Calu3 (cell line): ENCODE measurements at regions not wholly inside any gene's neighbourhood (a gene's known extent, or its start where the extent isn't known, plus 50 kb on each side); places are given as distances from the start of the nearest gene placed in this dataset.
"Not testable (repeated sequence)": the region's sequence is repeated elsewhere in the genome, so short reads cannot be mapped to it uniquely, and the experiment has no call there.

Experiments
- BruUV-seq: library from RNA; stranded (reverse); fragments of 400-500 nt; replicated peaks from 2 replicates; lab custom pipeline; 2021; lab: Mats Ljungman, UMichigan
- CTCF ChIA-PET: fragments of 300-600 bp; sonication (Branson Sonifier 250); formaldehyde crosslinking; loops from one replicate; lab custom pipeline; 2022; ENCODE audit warnings: antibody characterized with exemption; lab: Charles Lee
- DNase-seq: peaks from one replicate; pipeline ENCODE4 v3.0.0; 2022
- H3K27ac Mint-ChIP-seq: one replicate; pipeline ENCODE4 v1.8.0; 2022; ENCODE audit warnings: mixed read lengths; ENCODE audit not compliant: unreplicated experiment
- H3K27me3 Mint-ChIP-seq: one replicate; pipeline ENCODE4 v1.8.0; 2022; ENCODE audit warnings: mixed read lengths; ENCODE audit not compliant: unreplicated experiment
- H3K36me3 Mint-ChIP-seq: one replicate; pipeline ENCODE4 v1.8.0; 2022; ENCODE audit warnings: mild to moderate bottlenecking, moderate library complexity, mixed read lengths; ENCODE audit not compliant: insufficient read depth, unreplicated experiment
- H3K4me1 Mint-ChIP-seq: one replicate; pipeline ENCODE4 v1.8.0; 2022; ENCODE audit warnings: mild to moderate bottlenecking, low read depth, mixed read lengths; ENCODE audit not compliant: unreplicated experiment
- H3K4me3 Mint-ChIP-seq: one replicate; pipeline ENCODE4 v1.8.0; 2022; ENCODE audit warnings: mild to moderate bottlenecking, low read depth, moderate library complexity, mixed read lengths; ENCODE audit not compliant: unreplicated experiment
- H3K9me3 Mint-ChIP-seq: one replicate; pipeline ENCODE4 v1.8.0; 2022; ENCODE audit warnings: low read depth, mixed read lengths; ENCODE audit not compliant: unreplicated experiment
- CTCF ChIP-seq: fragments of 200-600 bp; IDR thresholded peaks from one replicate; pipeline ENCODE4 v1.8.0; 2022; ENCODE audit warnings: antibody characterized with exemption; ENCODE audit not compliant: unreplicated experiment
- intact Hi-C: fragments of 100-400 bp; cut with micrococcal nuclease; formaldehyde crosslinking; loops from one replicate; pipeline ENCODE4 v1.10.0; 2022; ENCODE audit not compliant: unreplicated experiment

DNA sequence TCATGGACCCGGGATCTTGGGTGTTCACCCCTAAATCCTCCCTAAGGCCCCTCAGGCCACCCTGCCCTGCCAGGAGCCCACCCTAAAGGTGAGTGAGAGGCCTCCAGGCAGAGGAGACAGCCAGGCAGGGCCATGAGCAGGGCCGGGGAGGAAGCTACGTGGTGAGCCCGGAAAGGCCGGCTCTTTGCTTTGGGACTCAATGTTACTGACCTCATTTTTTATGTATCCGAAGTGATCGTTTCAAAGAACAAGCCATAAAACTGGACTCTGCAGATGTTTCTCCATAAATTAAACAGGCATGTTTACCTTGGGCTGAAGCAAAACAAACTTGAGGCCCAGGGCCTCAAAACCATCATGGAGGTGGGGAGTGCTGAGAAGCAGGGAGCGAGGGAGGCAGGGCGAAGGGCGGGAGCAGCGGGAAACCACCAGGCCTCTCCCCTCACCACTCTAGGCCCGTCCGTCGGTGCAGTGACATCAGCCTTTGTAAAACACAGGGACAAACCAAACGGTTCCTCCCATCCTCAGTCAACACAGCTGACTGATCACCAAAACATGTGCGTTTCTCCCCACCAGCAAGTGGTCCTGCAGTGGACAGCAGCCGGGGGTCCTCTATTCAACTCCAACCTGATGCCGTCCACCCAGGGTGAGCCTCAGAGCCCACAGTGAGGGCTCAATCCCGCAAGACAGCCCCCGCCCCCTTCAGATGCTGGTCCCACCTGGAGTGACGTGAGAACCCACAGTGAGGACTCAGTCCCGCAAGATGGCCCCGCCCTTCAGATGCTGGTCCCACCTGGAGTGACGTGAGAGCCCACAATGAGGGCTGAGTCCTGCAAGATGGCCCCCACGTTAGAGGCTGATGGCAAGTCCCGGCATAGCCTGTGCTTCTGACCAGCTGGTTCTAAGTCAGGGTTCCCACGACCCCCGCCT lies 102.9 kb upstream of the LRPAP1 start:
- intact Hi-C loops, result no loop called here
- peaks cover 57% of the 10 kb centered on the region for H3K27me3 Mint-ChIP-seq
- CTCF ChIA-PET, result no interaction called here
- no peak for TF ChIP-seq CTCF
- H3K27ac Mint-ChIP-seq, result no peak overlapping the region
- no peak for DNase-seq
- no peaks in the 10 kb centered on the region for H3K4me1 Mint-ChIP-seq
- H3K9me3 Mint-ChIP-seq, result no peaks in the 10 kb centered on the region
- H3K36me3 Mint-ChIP-seq, result peaks cover 3% of the 10 kb centered on the region
- BruUV-seq, result no TSS peak
- no peak overlapping the region for H3K4me3 Mint-ChIP-seq

GRCh38 chr4:3634281-3634857 lies 102.1 kb upstream of the LRPAP1 start:
- CTCF ChIA-PET, result no interaction called here
- Mint-ChIP-seq H3K27me3 (peaks cover 56% of the 10 kb centered on the region), H3K4me1 (no peaks in the 10 kb centered on the region), H3K27ac (no peak overlapping the region), H3K36me3 (peaks cover 6% of the 10 kb centered on the region), H3K4me3 (no peak overlapping the region), H3K9me3 (no peaks in the 10 kb centered on the region)
- intact Hi-C loops, result no loop called here
- BruUV-seq, result no TSS peak
- TF ChIP-seq CTCF, result no peak
- DNase-seq, result no peak

- intact Hi-C loops, H3K4me1 Mint-ChIP-seq: not testable (repeated sequence)
These were observed 101.1 kb upstream of the LRPAP1 start for GRCh38 chr4:3633277-3633676.

DNA sequence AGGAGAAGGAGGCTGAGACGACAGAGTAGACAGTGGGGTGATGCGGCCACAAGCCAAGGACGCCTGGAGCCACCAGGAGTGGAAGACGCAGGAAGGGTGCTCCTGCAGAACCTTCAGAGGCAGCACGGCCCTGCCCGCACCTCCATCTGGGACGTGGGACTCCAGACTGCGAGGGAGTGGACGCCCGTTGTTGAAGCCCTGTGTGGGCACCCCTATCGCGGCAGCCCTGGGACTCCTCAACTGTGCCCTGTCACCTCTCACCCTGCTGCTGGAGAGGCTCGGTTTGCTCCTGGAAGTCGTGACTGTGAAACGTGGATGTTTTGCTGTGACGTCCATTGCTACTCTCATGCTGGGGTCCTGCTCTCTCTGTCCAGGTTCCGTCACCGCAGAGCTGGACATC lies 100.6 kb upstream of the LRPAP1 start:
- CTCF ChIA-PET, H3K4me3 Mint-ChIP-seq, DNase-seq, H3K36me3 Mint-ChIP-seq, BruUV-seq, H3K27ac Mint-ChIP-seq, H3K9me3 Mint-ChIP-seq, H3K4me1 Mint-ChIP-seq, intact Hi-C loops: not testable (repeated sequence)
- H3K27me3 Mint-ChIP-seq, result peaks cover 40% of the 10 kb centered on the region

More at GRCh38 chr4:3633277-3633676, 101.1 kb upstream of the LRPAP1 start:
- H3K27ac Mint-ChIP-seq, DNase-seq, H3K4me3 Mint-ChIP-seq, BruUV-seq, H3K9me3 Mint-ChIP-seq, H3K36me3 Mint-ChIP-seq, CTCF ChIA-PET: not testable (repeated sequence)
- H3K27me3 Mint-ChIP-seq, result peaks cover 45% of the 10 kb centered on the region

GRCh38 chr4:3631544-3632266 lies 99.5 kb upstream of the LRPAP1 start:
- H3K4me1 Mint-ChIP-seq, DNase-seq, H3K27ac Mint-ChIP-seq, H3K9me3 Mint-ChIP-seq, BruUV-seq, H3K36me3 Mint-ChIP-seq, intact Hi-C loops, CTCF ChIA-PET, H3K4me3 Mint-ChIP-seq: not testable (repeated sequence)
- H3K27me3 Mint-ChIP-seq, result peaks cover 29% of the 10 kb centered on the region
